ENCODE measurements at regions not wholly inside any gene's neighbourhood (a gene's known extent, or its start where the extent isn't known, plus 50 kb on each side); places are given as distances from the start of the nearest gene placed in this dataset.

GRCh38 chr2:75360945-75361344, 161.6 kb upstream of the TACR1 start:
- H4K20me1 ChIP-seq (replicated peaks; ENCODE audit: insufficient read depth): no peaks in the 10 kb centered on the region
- ATAC-seq (no peak), DNase-seq (ENCODE audit: low spot score) (no peak)
- H3K9me2 ChIP-seq (ENCODE audit: insufficient read depth): 0 out of 2 replicates have a peak, but pooled peaks cover 3% of the 10 kb centered on the region
- no peak overlapping the region for H3K27ac ChIP-seq (ENCODE audit: low read depth)
- Mint-ChIP-seq H3K27ac (no peak overlapping the region), H3K4me1 (no peaks in the 10 kb centered on the region), H3K9me3 (no peaks in the 10 kb centered on the region), H3K27me3 (ENCODE audit: insufficient read depth, low read depth, poor library complexity) (no peaks in the 10 kb centered on the region), H3K4me3 (no peak overlapping the region), H3K36me3 (ENCODE audit: low read depth) (no peaks in the 10 kb centered on the region)
- no peaks in the 10 kb centered on the region for H3K79me2 ChIP-seq (replicated peaks; ENCODE audit: insufficient read depth)
- H3F3A ChIP-seq (replicated peaks; ENCODE audit: low read depth): no peaks in the 10 kb centered on the region
- H3K4me3 ChIP-seq: no peak overlapping the region
- H3K36me3 ChIP-seq (ENCODE audit: insufficient read depth): no peaks in the 10 kb centered on the region
- no peaks in the 10 kb centered on the region for H3K4me1 ChIP-seq (ENCODE audit: insufficient read depth)
- H3K27me3 ChIP-seq (ENCODE audit: insufficient read depth): no peaks in the 10 kb centered on the region
- TF ChIP-seq REST (IDR thresholded peaks at IDR 0.05; ENCODE audit: unreplicated experiment): no peak
- TF ChIP-seq EZH2phosphoT487 (IDR thresholded peaks at IDR 0.05; ENCODE audit: unreplicated experiment): no peak
- no peak for TF ChIP-seq JUNB (IDR thresholded peaks at IDR 0.05; ENCODE audit: unreplicated experiment)
- no peak for TF ChIP-seq POLR2AphosphoS5 (IDR thresholded peaks at IDR 0.05; ENCODE audit: low read depth)
- TF ChIP-seq, protein P1, sequence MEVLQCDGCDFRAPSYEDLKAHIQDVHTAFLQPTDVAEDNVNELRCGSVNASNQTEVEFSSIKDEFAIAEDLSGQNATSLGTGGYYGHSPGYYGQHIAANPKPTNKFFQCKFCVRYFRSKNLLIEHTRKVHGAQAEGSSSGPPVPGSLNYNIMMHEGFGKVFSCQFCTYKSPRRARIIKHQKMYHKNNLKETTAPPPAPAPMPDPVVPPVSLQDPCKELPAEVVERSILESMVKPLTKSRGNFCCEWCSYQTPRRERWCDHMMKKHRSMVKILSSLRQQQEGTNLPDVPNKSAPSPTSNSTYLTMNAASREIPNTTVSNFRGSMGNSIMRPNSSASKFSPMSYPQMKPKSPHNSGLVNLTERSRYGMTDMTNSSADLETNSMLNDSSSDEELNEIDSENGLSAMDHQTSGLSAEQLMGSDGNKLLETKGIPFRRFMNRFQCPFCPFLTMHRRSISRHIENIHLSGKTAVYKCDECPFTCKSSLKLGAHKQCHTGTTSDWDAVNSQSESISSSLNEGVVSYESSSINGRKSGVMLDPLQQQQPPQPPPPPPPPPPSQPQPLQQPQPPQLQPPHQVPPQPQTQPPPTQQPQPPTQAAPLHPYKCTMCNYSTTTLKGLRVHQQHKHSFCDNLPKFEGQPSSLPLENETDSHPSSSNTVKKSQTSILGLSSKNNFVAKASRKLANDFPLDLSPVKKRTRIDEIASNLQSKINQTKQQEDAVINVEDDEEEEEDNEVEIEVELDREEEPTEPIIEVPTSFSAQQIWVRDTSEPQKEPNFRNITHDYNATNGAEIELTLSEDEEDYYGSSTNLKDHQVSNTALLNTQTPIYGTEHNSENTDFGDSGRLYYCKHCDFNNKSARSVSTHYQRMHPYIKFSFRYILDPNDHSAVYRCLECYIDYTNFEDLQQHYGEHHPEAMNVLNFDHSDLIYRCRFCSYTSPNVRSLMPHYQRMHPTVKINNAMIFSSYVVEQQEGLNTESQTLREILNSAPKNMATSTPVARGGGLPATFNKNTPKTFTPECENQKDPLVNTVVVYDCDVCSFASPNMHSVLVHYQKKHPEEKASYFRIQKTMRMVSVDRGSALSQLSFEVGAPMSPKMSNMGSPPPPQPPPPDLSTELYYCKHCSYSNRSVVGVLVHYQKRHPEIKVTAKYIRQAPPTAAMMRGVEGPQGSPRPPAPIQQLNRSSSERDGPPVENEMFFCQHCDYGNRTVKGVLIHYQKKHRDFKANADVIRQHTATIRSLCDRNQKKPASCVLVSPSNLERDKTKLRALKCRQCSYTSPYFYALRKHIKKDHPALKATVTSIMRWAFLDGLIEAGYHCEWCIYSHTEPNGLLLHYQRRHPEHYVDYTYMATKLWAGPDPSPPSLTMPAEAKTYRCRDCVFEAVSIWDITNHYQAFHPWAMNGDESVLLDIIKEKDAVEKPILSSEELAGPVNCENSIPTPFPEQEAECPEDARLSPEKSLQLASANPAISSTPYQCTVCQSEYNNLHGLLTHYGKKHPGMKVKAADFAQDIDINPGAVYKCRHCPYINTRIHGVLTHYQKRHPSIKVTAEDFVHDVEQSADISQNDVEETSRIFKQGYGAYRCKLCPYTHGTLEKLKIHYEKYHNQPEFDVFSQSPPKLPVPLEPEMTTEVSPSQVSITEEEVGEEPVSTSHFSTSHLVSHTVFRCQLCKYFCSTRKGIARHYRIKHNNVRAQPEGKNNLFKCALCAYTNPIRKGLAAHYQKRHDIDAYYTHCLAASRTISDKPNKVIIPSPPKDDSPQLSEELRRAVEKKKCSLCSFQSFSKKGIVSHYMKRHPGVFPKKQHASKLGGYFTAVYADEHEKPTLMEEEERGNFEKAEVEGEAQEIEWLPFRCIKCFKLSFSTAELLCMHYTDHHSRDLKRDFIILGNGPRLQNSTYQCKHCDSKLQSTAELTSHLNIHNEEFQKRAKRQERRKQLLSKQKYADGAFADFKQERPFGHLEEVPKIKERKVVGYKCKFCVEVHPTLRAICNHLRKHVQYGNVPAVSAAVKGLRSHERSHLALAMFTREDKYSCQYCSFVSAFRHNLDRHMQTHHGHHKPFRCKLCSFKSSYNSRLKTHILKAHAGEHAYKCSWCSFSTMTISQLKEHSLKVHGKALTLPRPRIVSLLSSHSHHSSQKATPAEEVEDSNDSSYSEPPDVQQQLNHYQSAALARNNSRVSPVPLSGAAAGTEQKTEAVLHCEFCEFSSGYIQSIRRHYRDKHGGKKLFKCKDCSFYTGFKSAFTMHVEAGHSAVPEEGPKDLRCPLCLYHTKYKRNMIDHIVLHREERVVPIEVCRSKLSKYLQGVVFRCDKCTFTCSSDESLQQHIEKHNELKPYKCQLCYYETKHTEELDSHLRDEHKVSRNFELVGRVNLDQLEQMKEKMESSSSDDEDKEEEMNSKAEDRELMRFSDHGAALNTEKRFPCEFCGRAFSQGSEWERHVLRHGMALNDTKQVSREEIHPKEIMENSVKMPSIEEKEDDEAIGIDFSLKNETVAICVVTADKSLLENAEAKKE (CRISPR knock-in tag; IDR thresholded peaks at IDR 0.05): no peak
- TF ChIP-seq ZNF331 (CRISPR knock-in tag; IDR thresholded peaks at IDR 0.05; ENCODE audit: low read depth): no peak
- TF ChIP-seq NANOG (IDR thresholded peaks at IDR 0.05; ENCODE audit: borderline replicate concordance): no peak
- TF ChIP-seq CTCF (conservative IDR thresholded peaks at IDR 0.05; ENCODE audit: low read depth in 2 of 2): no peak
- TF ChIP-seq STAT1 (IDR thresholded peaks at IDR 0.05; ENCODE audit: unreplicated experiment): no peak
- no peak for TF ChIP-seq EZH2 (IDR thresholded peaks at IDR 0.05; ENCODE audit: low read depth, unreplicated experiment)
- TF ChIP-seq ZNF114 (CRISPR knock-in tag; IDR thresholded peaks at IDR 0.05): no peak
- TF ChIP-seq ETS1 (IDR thresholded peaks at IDR 0.05): no peak
- TF ChIP-seq CREB1 (CRISPR knock-in tag; IDR thresholded peaks at IDR 0.05; ENCODE audit: low read depth): no peak
- H2AFZ ChIP-seq: no peak overlapping the region
- H3K4me2 ChIP-seq: no peak overlapping the region

All from GM23338 (cell line).